AG04449 (cell line): ENCODE measurements at regions not wholly inside any gene's neighbourhood (a gene's known extent, or its start where the extent isn't known, plus 50 kb on each side); places are given as distances from the start of the nearest gene placed in this dataset.

Experiments used
- CTCF ChIA-PET: fragments of 350-600 bp; formaldehyde crosslinking; extraction: SDS; loops from one replicate; lab custom pipeline; 2021; ENCODE audit warnings: antibody characterized with exemption; lab: Yijun Ruan, JAX
- POLR2A ChIA-PET: fragments of 400-600, 350-600 bp; formaldehyde crosslinking; extraction: SDS; loops from one replicate; lab custom pipeline; 2020; ENCODE audit warnings: antibody characterized with exemption, inconsistent platforms; lab: Yijun Ruan, JAX
- DNase-seq: peaks from one replicate; pipeline ENCODE4 v3.0.0-alpha.2; 2010; ENCODE audit warnings: low read depth, low spot score
- H3K4me3 ChIP-seq: 2 replicates; pipeline ENCODE4 v1.5.1; 2011; ENCODE audit warnings: low read depth, mild to moderate bottlenecking, control low read depth, low read length
- TF ChIP-seq, protein P1 (sequence below): IDR thresholded peaks from one replicate; pipeline ENCODE4 v1.5.1; 2011; ENCODE audit warnings: mild to moderate bottlenecking, moderate library complexity, low read length, control low read depth, inconsistent platforms; ENCODE audit not compliant: insufficient read depth; ENCODE audit errors: missing control alignments

DNA sequence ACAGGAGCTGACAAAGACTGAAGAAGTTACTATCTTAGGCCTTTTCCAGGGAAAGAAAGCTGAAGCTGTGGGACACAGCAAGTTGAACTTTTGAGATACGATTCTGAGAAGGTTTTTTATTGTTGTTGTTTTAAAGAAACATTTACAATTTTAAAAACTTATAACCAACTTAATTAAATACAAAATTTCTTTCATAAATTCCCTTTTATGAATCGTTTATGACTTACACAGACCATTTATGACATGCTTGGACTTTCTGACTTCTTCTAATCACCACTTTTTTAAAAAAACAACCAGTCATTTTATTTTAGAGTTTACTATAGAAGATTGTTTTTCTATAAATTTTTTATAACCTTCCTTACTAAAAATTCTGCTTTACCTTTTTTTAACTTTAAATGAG is 68.7 kb downstream of the DHRS2 start:
- ChIA-PET POLR2A (no interaction called here), CTCF (interaction anchor here (0.8 to 1.2 kb wide), 2 partner anchors 12 to 23 kb away, joined by 3 read pairs; no protein-coding TSS in a partner anchor)
- H3K4me3 ChIP-seq, result no peak overlapping the region
- TF ChIP-seq, protein P1, sequence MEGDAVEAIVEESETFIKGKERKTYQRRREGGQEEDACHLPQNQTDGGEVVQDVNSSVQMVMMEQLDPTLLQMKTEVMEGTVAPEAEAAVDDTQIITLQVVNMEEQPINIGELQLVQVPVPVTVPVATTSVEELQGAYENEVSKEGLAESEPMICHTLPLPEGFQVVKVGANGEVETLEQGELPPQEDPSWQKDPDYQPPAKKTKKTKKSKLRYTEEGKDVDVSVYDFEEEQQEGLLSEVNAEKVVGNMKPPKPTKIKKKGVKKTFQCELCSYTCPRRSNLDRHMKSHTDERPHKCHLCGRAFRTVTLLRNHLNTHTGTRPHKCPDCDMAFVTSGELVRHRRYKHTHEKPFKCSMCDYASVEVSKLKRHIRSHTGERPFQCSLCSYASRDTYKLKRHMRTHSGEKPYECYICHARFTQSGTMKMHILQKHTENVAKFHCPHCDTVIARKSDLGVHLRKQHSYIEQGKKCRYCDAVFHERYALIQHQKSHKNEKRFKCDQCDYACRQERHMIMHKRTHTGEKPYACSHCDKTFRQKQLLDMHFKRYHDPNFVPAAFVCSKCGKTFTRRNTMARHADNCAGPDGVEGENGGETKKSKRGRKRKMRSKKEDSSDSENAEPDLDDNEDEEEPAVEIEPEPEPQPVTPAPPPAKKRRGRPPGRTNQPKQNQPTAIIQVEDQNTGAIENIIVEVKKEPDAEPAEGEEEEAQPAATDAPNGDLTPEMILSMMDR, result no peak
- no peak for DNase-seq

DNA sequence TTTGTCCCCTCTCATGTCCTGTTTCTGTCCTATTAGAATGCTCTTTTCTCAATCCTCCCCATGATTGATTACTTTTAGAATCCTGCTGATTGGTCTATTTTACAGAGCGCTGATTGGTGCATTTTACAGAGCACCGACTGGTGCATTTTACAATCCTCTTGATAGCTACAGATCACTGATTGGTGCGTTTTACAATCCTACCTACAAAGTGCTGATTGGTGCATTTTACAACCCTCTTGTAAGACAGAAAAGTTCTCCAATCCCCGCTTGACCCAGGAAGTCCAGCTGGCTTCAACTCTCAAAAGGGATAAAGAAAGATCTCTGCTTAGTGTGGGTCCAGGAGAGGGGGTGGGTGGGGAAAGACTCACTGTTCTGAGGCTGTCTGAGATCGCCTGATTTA is 71.3 kb downstream of the DHRS2 start:
- no peak overlapping the region for H3K4me3 ChIP-seq
- DNase-seq, result no peak
- CTCF ChIA-PET, result no interaction called here
- TF ChIP-seq, protein P1, result no peak
- POLR2A ChIA-PET, result no interaction called here

DNA sequence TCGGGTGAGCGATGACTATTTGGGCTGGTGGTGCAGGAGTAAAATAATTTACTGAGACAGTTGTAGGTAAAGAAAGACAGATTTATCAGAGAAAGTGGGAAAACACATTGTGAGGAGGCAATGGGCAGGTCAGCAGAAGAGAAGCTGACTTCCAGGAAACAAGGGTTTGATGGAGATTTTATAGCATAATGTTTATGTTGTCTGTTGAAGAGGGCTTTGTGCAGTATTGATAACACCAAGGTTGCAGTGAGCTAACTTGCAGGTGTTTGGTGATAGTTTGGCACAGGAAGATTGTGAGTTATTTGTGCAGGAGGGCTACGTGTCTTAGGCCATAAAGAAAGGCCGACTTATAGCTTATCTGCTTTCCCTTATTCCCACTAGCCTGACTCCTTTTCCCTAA is 72.2 kb downstream of the DHRS2 start:
- H3K4me3 ChIP-seq, result no peak overlapping the region
- CTCF ChIA-PET, result no interaction called here
- TF ChIP-seq, protein P1, result no peak
- DNase-seq, result no peak
- POLR2A ChIA-PET, result no interaction called here

DNA sequence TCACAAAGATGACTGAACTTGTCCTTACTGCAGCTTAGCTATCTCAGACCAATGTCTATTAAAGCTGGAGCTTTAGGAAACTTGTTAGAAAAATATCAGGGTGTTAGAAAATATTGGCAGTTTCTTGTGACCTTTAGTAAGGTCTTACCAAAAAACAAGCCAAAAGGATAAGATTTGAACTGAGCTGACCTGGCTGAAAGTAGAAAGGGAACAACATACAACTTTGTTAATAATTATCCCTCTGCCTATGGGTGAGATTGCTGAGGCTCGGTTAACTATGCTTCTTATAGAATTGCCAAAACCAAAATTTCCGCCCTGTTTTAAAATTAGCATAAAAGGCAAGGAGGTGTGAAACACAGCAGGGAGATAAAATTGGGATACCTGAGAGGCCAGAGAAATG is 73.8 kb downstream of the DHRS2 start:
- CTCF ChIA-PET, result no interaction called here
- POLR2A ChIA-PET, result no interaction called here
- TF ChIP-seq, protein P1, result no peak
- H3K4me3 ChIP-seq, result no peak overlapping the region
- no peak for DNase-seq

DNA sequence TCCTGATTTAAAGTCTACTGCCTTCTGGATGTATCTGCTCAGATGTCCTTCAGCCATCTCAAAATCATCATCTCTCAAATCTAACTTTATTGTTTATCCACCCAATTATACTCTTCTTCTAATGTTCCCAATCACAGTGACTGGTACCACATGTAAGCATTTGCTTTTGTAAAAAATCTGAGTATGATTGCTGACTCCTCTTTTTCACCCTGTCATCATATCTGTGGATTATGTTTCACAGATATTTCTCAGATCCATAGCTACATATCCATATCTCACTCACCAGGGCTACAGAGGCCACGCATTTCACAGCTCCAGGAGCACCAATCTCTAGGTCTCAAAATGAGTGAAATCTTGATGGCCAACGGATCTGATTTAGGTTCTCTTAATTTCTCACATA is 76.1 kb downstream of the DHRS2 start:
- POLR2A ChIA-PET, result no interaction called here
- CTCF ChIA-PET, result interaction anchor here (1.2 kb wide), 1 partner anchor 15 kb away, joined by 3 read pairs; no protein-coding TSS in a partner anchor
- DNase-seq, result no peak
- TF ChIP-seq, protein P1, result no peak
- H3K4me3 ChIP-seq, result no peak overlapping the region

DNA sequence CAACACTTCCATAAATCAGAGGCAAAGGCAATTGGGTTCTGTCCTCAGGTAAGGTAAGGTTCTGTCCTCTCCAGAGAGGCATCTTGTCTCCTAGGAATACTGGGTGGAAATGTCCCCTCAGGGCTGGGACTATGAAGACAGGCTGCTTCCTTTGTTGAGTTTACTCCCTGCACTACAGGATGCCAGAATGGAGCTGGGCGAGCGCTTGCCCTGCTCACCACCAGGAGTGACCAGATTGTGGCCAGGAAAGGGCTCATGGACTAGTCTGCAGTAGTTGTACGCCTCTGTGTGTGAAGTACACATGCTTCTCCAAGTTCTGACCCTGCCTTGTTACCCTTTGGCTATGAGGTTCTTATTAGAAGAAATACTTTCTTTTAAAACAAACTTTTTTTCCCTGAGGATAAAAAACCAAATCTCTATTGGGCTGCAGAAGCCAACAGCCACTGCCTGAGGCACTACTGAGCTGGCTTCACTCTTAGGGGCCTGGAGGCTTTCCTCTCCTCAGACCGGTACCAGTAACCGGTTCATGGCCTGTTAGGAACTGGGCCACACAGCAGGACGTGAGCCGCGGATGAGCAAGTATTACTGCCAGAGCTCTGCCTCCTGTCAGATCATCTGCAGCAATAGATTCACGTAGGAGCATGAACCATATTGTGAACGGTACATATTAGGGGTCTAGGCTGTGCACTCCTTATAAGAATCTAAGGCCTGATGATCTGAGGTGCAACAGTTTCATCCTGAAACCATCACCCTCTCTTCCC is 83.2 kb downstream of the DHRS2 start:
- no peak for DNase-seq
- H3K4me3 ChIP-seq, result no peak overlapping the region
- ChIA-PET POLR2A (no interaction called here), CTCF (interaction anchor here (0.6 to 1.2 kb wide), 2 partner anchors 9 to 192 kb away, joined by 3 read pairs; no protein-coding TSS in a partner anchor)
- TF ChIP-seq, protein P1, result no peak
